ENCODE measurements at regions not wholly inside any gene's neighbourhood (a gene's known extent, or its start where the extent isn't known, plus 50 kb on each side); places are given as distances from the start of the nearest gene placed in this dataset.
"Not testable (repeated sequence)": the region's sequence is repeated elsewhere in the genome, so short reads cannot be mapped to it uniquely, and the experiment has no call there.

GRCh38 chr5:136736021-136736420, 370.7 kb upstream of the TRPC7 start:
- H3K27ac ChIP-seq (ENCODE audit: low read depth in 2 of 2, low read length in 1 of 2) = no peak overlapping the region
- H3K4me3 ChIP-seq (ENCODE audit: low read depth in 1 of 2, low read length in 2 of 2) = no peak overlapping the region
- no peaks in the 10 kb centered on the region for H3K4me1 ChIP-seq (ENCODE audit: control insufficient read depth in 2 of 2, insufficient read depth in 2 of 2, low read length in 1 of 2)
- 35 to 53% methylated on average over 6 of the region's 6 CpGs for WGBS, 2 donors
- H3K36me3 ChIP-seq (ENCODE audit: control insufficient read depth in 2 of 2, insufficient read depth in 2 of 2, low read length in 1 of 2) = no peaks in the 10 kb centered on the region
- H3K9me3 ChIP-seq (ENCODE audit: control insufficient read depth in 2 of 2, insufficient read depth in 1 of 2, low read depth in 1 of 2, low read length in 1 of 2) = peaks cover 0 to 3% of the 10 kb centered on the region in 2 donors
- no peaks in the 10 kb centered on the region for H3K27me3 ChIP-seq (ENCODE audit: control insufficient read depth in 1 of 2, insufficient read depth in 2 of 2, low read length in 2 of 2)

GRCh38 chr5:136735611-136736010, 370.3 kb upstream of the TRPC7 start:
- not testable (repeated sequence) for H3K4me3 ChIP-seq (ENCODE audit: low read depth in 1 of 2, low read length in 2 of 2); H3K27me3 ChIP-seq (ENCODE audit: control insufficient read depth in 1 of 2, insufficient read depth in 2 of 2, low read length in 2 of 2); H3K9me3 ChIP-seq (ENCODE audit: control insufficient read depth in 2 of 2, insufficient read depth in 1 of 2, low read depth in 1 of 2, low read length in 1 of 2); H3K4me1 ChIP-seq (ENCODE audit: control insufficient read depth in 2 of 2, insufficient read depth in 2 of 2, low read length in 1 of 2); H3K27ac ChIP-seq (ENCODE audit: low read depth in 2 of 2, low read length in 1 of 2); H3K36me3 ChIP-seq (ENCODE audit: control insufficient read depth in 2 of 2, insufficient read depth in 2 of 2, low read length in 1 of 2)
- WGBS, 2 donors = 33 to 40% methylated on average over 4 of the region's 4 CpGs

- Histone ChIP-seq H3K4me3 (ENCODE audit: low read depth in 1 of 2, low read length in 2 of 2) (no peak overlapping the region), H3K36me3 (ENCODE audit: control insufficient read depth in 2 of 2, insufficient read depth in 2 of 2, low read length in 1 of 2) (no peaks in the 10 kb centered on the region), H3K27me3 (ENCODE audit: control insufficient read depth in 1 of 2, insufficient read depth in 2 of 2, low read length in 2 of 2) (no peaks in the 10 kb centered on the region), H3K9me3 (ENCODE audit: control insufficient read depth in 2 of 2, insufficient read depth in 1 of 2, low read depth in 1 of 2, low read length in 1 of 2) (no peaks in the 10 kb centered on the region), H3K27ac (ENCODE audit: low read depth in 2 of 2, low read length in 1 of 2) (no peak overlapping the region), H3K4me1 (ENCODE audit: control insufficient read depth in 2 of 2, insufficient read depth in 2 of 2, low read length in 1 of 2) (no peaks in the 10 kb centered on the region)
- WGBS, 2 donors = 82 to 83% methylated on average over 1 of the region's 1 CpG
Observed at GRCh38 chr5:136734628-136735027, 369.3 kb upstream of the TRPC7 start.

GRCh38 chr5:136732751-136733150, 367.4 kb upstream of the TRPC7 start:
- Histone ChIP-seq H3K4me3 (ENCODE audit: low read depth in 1 of 2, low read length in 2 of 2) (no peak overlapping the region), H3K27ac (ENCODE audit: low read depth in 2 of 2, low read length in 1 of 2) (no peak overlapping the region), H3K36me3 (ENCODE audit: control insufficient read depth in 2 of 2, insufficient read depth in 2 of 2, low read length in 1 of 2) (no peaks in the 10 kb centered on the region), H3K27me3 (ENCODE audit: control insufficient read depth in 1 of 2, insufficient read depth in 2 of 2, low read length in 2 of 2) (no peaks in the 10 kb centered on the region), H3K9me3 (ENCODE audit: control insufficient read depth in 2 of 2, insufficient read depth in 1 of 2, low read depth in 1 of 2, low read length in 1 of 2) (no peaks in the 10 kb centered on the region), H3K4me1 (ENCODE audit: control insufficient read depth in 2 of 2, insufficient read depth in 2 of 2, low read length in 1 of 2) (no peaks in the 10 kb centered on the region)
- 91% methylated on average over 1 of the region's 1 CpG for WGBS, 2 donors

GRCh38 chr5:136731241-136731900, 366.0 kb upstream of the TRPC7 start:
- 58 to 69% methylated on average over 3 of the region's 3 CpGs for WGBS, 2 donors
- Histone ChIP-seq H3K4me3 (ENCODE audit: low read depth in 1 of 2, low read length in 2 of 2) (no peak overlapping the region), H3K36me3 (ENCODE audit: control insufficient read depth in 2 of 2, insufficient read depth in 2 of 2, low read length in 1 of 2) (no peaks in the 10 kb centered on the region), H3K4me1 (ENCODE audit: control insufficient read depth in 2 of 2, insufficient read depth in 2 of 2, low read length in 1 of 2) (no peaks in the 10 kb centered on the region), H3K27me3 (ENCODE audit: control insufficient read depth in 1 of 2, insufficient read depth in 2 of 2, low read length in 2 of 2) (no peaks in the 10 kb centered on the region), H3K9me3 (ENCODE audit: control insufficient read depth in 2 of 2, insufficient read depth in 1 of 2, low read depth in 1 of 2, low read length in 1 of 2) (no peaks in the 10 kb centered on the region), H3K27ac (ENCODE audit: low read depth in 2 of 2, low read length in 1 of 2) (no peak overlapping the region)

- Histone ChIP-seq H3K27me3 (ENCODE audit: control insufficient read depth in 1 of 2, insufficient read depth in 2 of 2, low read length in 2 of 2) (no peaks in the 10 kb centered on the region), H3K27ac (ENCODE audit: low read depth in 2 of 2, low read length in 1 of 2) (no peak overlapping the region), H3K4me3 (ENCODE audit: low read depth in 1 of 2, low read length in 2 of 2) (no peak overlapping the region), H3K9me3 (ENCODE audit: control insufficient read depth in 2 of 2, insufficient read depth in 1 of 2, low read depth in 1 of 2, low read length in 1 of 2) (no peaks in the 10 kb centered on the region), H3K36me3 (ENCODE audit: control insufficient read depth in 2 of 2, insufficient read depth in 2 of 2, low read length in 1 of 2) (no peaks in the 10 kb centered on the region), H3K4me1 (ENCODE audit: control insufficient read depth in 2 of 2, insufficient read depth in 2 of 2, low read length in 1 of 2) (no peaks in the 10 kb centered on the region)
- WGBS, 2 donors = 62 to 69% methylated on average over 3 of the region's 3 CpGs
Observed at GRCh38 chr5:136730426-136730825, 365.1 kb upstream of the TRPC7 start.

GRCh38 chr5:136729901-136730355, 364.6 kb upstream of the TRPC7 start:
- WGBS, 2 donors = 59 to 62% methylated on average over 4 of the region's 4 CpGs
- Histone ChIP-seq H3K36me3 (ENCODE audit: control insufficient read depth in 2 of 2, insufficient read depth in 2 of 2, low read length in 1 of 2) (no peaks in the 10 kb centered on the region), H3K27me3 (ENCODE audit: control insufficient read depth in 1 of 2, insufficient read depth in 2 of 2, low read length in 2 of 2) (no peaks in the 10 kb centered on the region), H3K4me1 (ENCODE audit: control insufficient read depth in 2 of 2, insufficient read depth in 2 of 2, low read length in 1 of 2) (no peaks in the 10 kb centered on the region), H3K9me3 (ENCODE audit: control insufficient read depth in 2 of 2, insufficient read depth in 1 of 2, low read depth in 1 of 2, low read length in 1 of 2) (no peaks in the 10 kb centered on the region), H3K4me3 (ENCODE audit: low read depth in 1 of 2, low read length in 2 of 2) (no peak overlapping the region), H3K27ac (ENCODE audit: low read depth in 2 of 2, low read length in 1 of 2) (no peak overlapping the region)

GRCh38 chr5:136726506-136726905, 361.2 kb upstream of the TRPC7 start:
- H3K27me3 ChIP-seq (ENCODE audit: control insufficient read depth in 1 of 2, insufficient read depth in 2 of 2, low read length in 2 of 2) = no peaks in the 10 kb centered on the region
- H3K27ac ChIP-seq (ENCODE audit: low read depth in 2 of 2, low read length in 1 of 2) = no peak overlapping the region
- no peaks in the 10 kb centered on the region for H3K4me1 ChIP-seq (ENCODE audit: control insufficient read depth in 2 of 2, insufficient read depth in 2 of 2, low read length in 1 of 2)
- 55 to 57% methylated on average over 2 of the region's 2 CpGs for WGBS, 2 donors
- no peaks in the 10 kb centered on the region for H3K9me3 ChIP-seq (ENCODE audit: control insufficient read depth in 2 of 2, insufficient read depth in 1 of 2, low read depth in 1 of 2, low read length in 1 of 2)
- no peaks in the 10 kb centered on the region for H3K36me3 ChIP-seq (ENCODE audit: control insufficient read depth in 2 of 2, insufficient read depth in 2 of 2, low read length in 1 of 2)
- H3K4me3 ChIP-seq (ENCODE audit: low read depth in 1 of 2, low read length in 2 of 2) = no peak overlapping the region

GRCh38 chr5:136724161-136724560, 358.8 kb upstream of the TRPC7 start:
- Histone ChIP-seq H3K4me3 (ENCODE audit: low read depth in 1 of 2, low read length in 2 of 2) (no peak overlapping the region), H3K4me1 (ENCODE audit: control insufficient read depth in 2 of 2, insufficient read depth in 2 of 2, low read length in 1 of 2) (no peaks in the 10 kb centered on the region), H3K27ac (ENCODE audit: low read depth in 2 of 2, low read length in 1 of 2) (no peak overlapping the region), H3K9me3 (ENCODE audit: control insufficient read depth in 2 of 2, insufficient read depth in 1 of 2, low read depth in 1 of 2, low read length in 1 of 2) (no peaks in the 10 kb centered on the region), H3K27me3 (ENCODE audit: control insufficient read depth in 1 of 2, insufficient read depth in 2 of 2, low read length in 2 of 2) (no peaks in the 10 kb centered on the region), H3K36me3 (ENCODE audit: control insufficient read depth in 2 of 2, insufficient read depth in 2 of 2, low read length in 1 of 2) (no peaks in the 10 kb centered on the region)
- 74 to 89% methylated on average over 2 of the region's 2 CpGs for WGBS, 2 donors

GRCh38 chr5:136722581-136722980, 357.2 kb upstream of the TRPC7 start:
- Histone ChIP-seq H3K27me3 (ENCODE audit: control insufficient read depth in 1 of 2, insufficient read depth in 2 of 2, low read length in 2 of 2) (no peaks in the 10 kb centered on the region), H3K36me3 (ENCODE audit: control insufficient read depth in 2 of 2, insufficient read depth in 2 of 2, low read length in 1 of 2) (no peaks in the 10 kb centered on the region), H3K27ac (ENCODE audit: low read depth in 2 of 2, low read length in 1 of 2) (no peak overlapping the region), H3K9me3 (ENCODE audit: control insufficient read depth in 2 of 2, insufficient read depth in 1 of 2, low read depth in 1 of 2, low read length in 1 of 2) (no peaks in the 10 kb centered on the region), H3K4me1 (ENCODE audit: control insufficient read depth in 2 of 2, insufficient read depth in 2 of 2, low read length in 1 of 2) (no peaks in the 10 kb centered on the region), H3K4me3 (ENCODE audit: low read depth in 1 of 2, low read length in 2 of 2) (no peak overlapping the region)
- 89 to 92% methylated on average over 1 of the region's 1 CpG for WGBS, 2 donors

Measured in esophagus (tissue), 2 donors.